HG03039 (cell line): ENCODE measurements at regions not wholly inside any gene's neighbourhood (a gene's known extent, or its start where the extent isn't known, plus 50 kb on each side); places are given as distances from the start of the nearest gene placed in this dataset.
"Not testable (repeated sequence)": the region's sequence is repeated elsewhere in the genome, so short reads cannot be mapped to it uniquely, and the experiment has no call there.

Experiments
- ATAC-seq: cut with Tn5 transposase; IDR thresholded peaks from one replicate; pipeline ENCODE4 v1.9.1; 2021; ENCODE audit warnings: mild to moderate bottlenecking, moderate library complexity; ENCODE audit not compliant: unreplicated experiment

GRCh38 chr13:60805640-60806039 lies 408.6 kb downstream of the TDRD3 start:
- not testable (repeated sequence) for ATAC-seq

- no peak for ATAC-seq
Measured at GRCh38 chr13:60798503-60798902, 401.5 kb downstream of the TDRD3 start.

- ATAC-seq: no peak
Measured at GRCh38 chr13:60797112-60797511, 400.1 kb downstream of the TDRD3 start.

- ATAC-seq: no peak
Measured at GRCh38 chr13:60794751-60795150, 397.7 kb downstream of the TDRD3 start.

- no peak for ATAC-seq
Measured at GRCh38 chr13:60790620-60791019, 393.6 kb downstream of the TDRD3 start.

GRCh38 chr13:60788156-60788829 lies 391.3 kb downstream of the TDRD3 start:
- no peak for ATAC-seq

GRCh38 chr13:60787083-60787482 lies 390.1 kb downstream of the TDRD3 start:
- no peak for ATAC-seq

GRCh38 chr13:60772726-60773125 lies 375.7 kb downstream of the TDRD3 start:
- no peak for ATAC-seq

- ATAC-seq: no peak
Measured at GRCh38 chr13:60765700-60766411, 368.8 kb downstream of the TDRD3 start.

- ATAC-seq: no peak
Measured at GRCh38 chr13:60759499-60759898, 362.5 kb downstream of the TDRD3 start.

- ATAC-seq: no peak
Measured at GRCh38 chr13:60758637-60759036, 361.6 kb downstream of the TDRD3 start.

GRCh38 chr13:60757501-60758215 lies 360.6 kb downstream of the TDRD3 start:
- no peak for ATAC-seq

- ATAC-seq: no peak
Measured at GRCh38 chr13:60756306-60756705, 359.3 kb downstream of the TDRD3 start.

- ATAC-seq: no peak
Measured at GRCh38 chr13:60755380-60756163, 358.6 kb downstream of the TDRD3 start.

GRCh38 chr13:60754211-60755090 lies 357.4 kb downstream of the TDRD3 start:
- no peak for ATAC-seq

- no peak for ATAC-seq
Measured at GRCh38 chr13:60753641-60754040, 356.6 kb downstream of the TDRD3 start.

GRCh38 chr13:60745343-60745742 lies 348.3 kb downstream of the TDRD3 start:
- no peak for ATAC-seq

- no peak for ATAC-seq
Measured at GRCh38 chr13:60733933-60734332, 336.9 kb downstream of the TDRD3 start.

GRCh38 chr13:60727140-60727539 lies 330.1 kb downstream of the TDRD3 start:
- ATAC-seq: no peak

- ATAC-seq: no peak
Measured at GRCh38 chr13:60721063-60721462, 324.0 kb downstream of the TDRD3 start.
